HCT116 (cell line): ENCODE measurements at regions not wholly inside any gene's neighbourhood (a gene's known extent, or its start where the extent isn't known, plus 50 kb on each side); places are given as distances from the start of the nearest gene placed in this dataset.

Experiments
- ATAC-seq: fragments of 200-7000 bp; cut with Tn5 transposase; 2 replicates; pipeline ENCODE4 v1.9.1; 2020; ENCODE audit warnings: mild to moderate bottlenecking, moderate library complexity
- BruUV-seq: library from RNA; stranded (reverse); fragments of 400-500 nt; replicated peaks from 2 replicates; lab custom pipeline; 2021; lab: Mats Ljungman, UMichigan
- CTCF ChIA-PET: fragments of 300-600 bp; sonication (Branson Sonifier 250); formaldehyde crosslinking; loops from one replicate; lab custom pipeline; 2021; ENCODE audit warnings: antibody characterized with exemption; lab: Charles Lee
- POLR2A ChIA-PET: fragments of 300-600, 350-600 bp; sonication (Branson Sonifier 250); formaldehyde crosslinking; loops from one replicate; lab custom pipeline; 2021; ENCODE audit warnings: antibody characterized with exemption; lab: Charles Lee
- RAD21 ChIA-PET, 2 experiments: fragments of 300-600 bp; sonication (Branson Sonifier 250); formaldehyde crosslinking; loops; one replicate each; lab custom pipeline; 2023; ENCODE audit warnings: low total read pairs in 2 of 2; ENCODE audit not compliant: uncharacterized antibody in 2 of 2, unreplicated experiment in 2 of 2, low non-redundant PET in 1 of 2; lab: Charles Lee
- DNase-seq: peaks from one replicate; pipeline ENCODE4 v3.0.0-alpha.2; 2010; ENCODE audit warnings: low read depth, low spot score
- H2AFZ ChIP-seq: fragments of 200-600 bp; shearing (Covaris generic), sonication (generic); 2 replicates; pipeline ENCODE4 v1.6.1; 2017; ENCODE audit warnings: low read depth, mixed run types, mixed read lengths, antibody characterized with exemption, low read length; ENCODE audit not compliant: poor library complexity, severe bottlenecking
- H3K27ac ChIP-seq: 2 replicates; pipeline ENCODE4 v1.5.1; 2012; ENCODE audit warnings: low read depth, low read length
- H3K27me3 ChIP-seq: fragments of 200-600 bp; sonication (generic); 2 replicates; pipeline ENCODE4 v1.6.1; 2016; ENCODE audit warnings: mixed run types, low read length, mixed read lengths; ENCODE audit not compliant: insufficient read depth
- H3K36me3 ChIP-seq, 2 experiments: fragments of 200-500 bp in 1 of 2; fragments of 200-600 bp in 1 of 2; sonication (Bioruptor generic) in 1 of 2; sonication (generic) in 1 of 2; 2 replicates each; pipeline versions ENCODE4 v1.5.1 to v1.6.1; 2014 to 2016; ENCODE audit warnings: low read length in 2 of 2, inconsistent platforms in 1 of 2, mixed read lengths in 1 of 2, mixed run types in 1 of 2; ENCODE audit not compliant: insufficient read depth in 2 of 2, control insufficient read depth in 1 of 2
- H3K4me1 ChIP-seq, 2 experiments: fragments of 200-600 bp in 1 of 2; sonication (generic) in 1 of 2; 2 replicates each; pipeline versions ENCODE4 v1.5.1 to v1.6.1; 2012 to 2017; ENCODE audit warnings: low read length in 2 of 2, inconsistent platforms in 1 of 2, mild to moderate bottlenecking in 1 of 2, mixed read lengths in 1 of 2, mixed run types in 1 of 2, moderate library complexity in 1 of 2; ENCODE audit not compliant: insufficient read depth in 2 of 2, control insufficient read depth in 1 of 2
- H3K4me2 ChIP-seq: fragments of 200-600 bp; sonication (generic); 2 replicates; pipeline ENCODE4 v1.6.1; 2017; ENCODE audit warnings: mixed run types, low read length, mixed read lengths
- H3K4me3 ChIP-seq, 2 experiments: fragments of 200-600 bp in 1 of 2; sonication (generic) in 1 of 2; replicated peaks in 1 of 2; 2 replicates each; pipeline ENCODE4 v1.5.1; 2011 to 2016; ENCODE audit warnings: low read length in 2 of 2, control low read depth in 1 of 2, low read depth in 1 of 2, mild to moderate bottlenecking in 1 of 2, mixed read lengths in 1 of 2, mixed run types in 1 of 2
- H3K79me2 ChIP-seq: fragments of 200-600 bp; sonication (generic); 2 replicates; pipeline ENCODE4 v1.6.1; 2017; ENCODE audit warnings: mild to moderate bottlenecking, mixed run types, low read length, moderate library complexity, mixed read lengths; ENCODE audit not compliant: insufficient read depth
- H3K9ac ChIP-seq: fragments of 200-600 bp; sonication (generic); 2 replicates; pipeline ENCODE4 v1.6.1; 2016; ENCODE audit warnings: low read length, mixed read lengths
- H3K9me2 ChIP-seq: fragments of 200-600 bp; sonication (generic), shearing (Covaris generic); 2 replicates; pipeline ENCODE4 v1.6.1; 2017; ENCODE audit warnings: mixed run types, mild to moderate bottlenecking, moderate library complexity; ENCODE audit not compliant: insufficient read depth
- H3K9me3 ChIP-seq, 2 experiments: fragments of 200-500 bp in 1 of 2; fragments of 200-600 bp in 1 of 2; sonication (Bioruptor generic) in 1 of 2; sonication (generic) in 1 of 2; 2 replicates each; pipeline ENCODE4 v1.6.1; 2014 to 2017; ENCODE audit warnings: low read length in 2 of 2, mixed read lengths in 2 of 2, inconsistent platforms in 1 of 2, low read depth in 1 of 2, mild to moderate bottlenecking in 1 of 2, mixed run types in 1 of 2, moderate library complexity in 1 of 2; ENCODE audit not compliant: control insufficient read depth in 1 of 2, insufficient read depth in 1 of 2
- H4K20me1 ChIP-seq: fragments of 200-600 bp; sonication (generic), shearing (Covaris generic); 2 replicates; pipeline ENCODE4 v1.6.1; 2017; ENCODE audit warnings: mixed run types, mild to moderate bottlenecking, moderate library complexity; ENCODE audit not compliant: insufficient read depth
- ATF3 ChIP-seq: IDR thresholded peaks from 2 replicates; pipeline ENCODE4 v1.6.1; 2012
- CBX3 ChIP-seq: IDR thresholded peaks from 2 replicates; pipeline ENCODE4 v1.6.1; 2012; ENCODE audit warnings: low read depth
- CTCF ChIP-seq, 3 experiments: fragments of 200-600 bp in 1 of 3; sonication (generic) in 1 of 3; IDR thresholded peaks in 2 of 3; conservative IDR thresholded peaks in 1 of 3; 2 replicates each; pipeline ENCODE4 v1.5.1; 2012 to 2017; ENCODE audit warnings: low read depth in 2 of 3, low read length in 2 of 3, antibody characterized with exemption in 1 of 3, borderline replicate concordance in 1 of 3, control low read depth in 1 of 3, mild to moderate bottlenecking in 1 of 3, mixed read lengths in 1 of 3, mixed run types in 1 of 3, moderate library complexity in 1 of 3; ENCODE audit not compliant: insufficient read depth in 1 of 3
- ELF1 ChIP-seq: IDR thresholded peaks from 2 replicates; pipeline ENCODE4 v1.6.1; 2012; ENCODE audit warnings: low read depth, borderline replicate concordance
- EZH2 ChIP-seq: fragments of 200-600 bp; sonication (generic); IDR thresholded peaks from 2 replicates; pipeline ENCODE4 v1.6.1; 2017; ENCODE audit warnings: antibody characterized with exemption, mixed run types
- FOSL1 ChIP-seq: IDR thresholded peaks from 2 replicates; pipeline ENCODE4 v1.6.1; 2012; ENCODE audit warnings: low read depth
- JUND ChIP-seq: IDR thresholded peaks from 2 replicates; pipeline ENCODE4 v1.6.1; 2012
- POLR2AphosphoS5 ChIP-seq: IDR thresholded peaks from 2 replicates; pipeline ENCODE4 v1.6.1; 2011; ENCODE audit warnings: mild to moderate bottlenecking, low read depth, low read length, moderate library complexity
- REST ChIP-seq: IDR thresholded peaks from 2 replicates; pipeline ENCODE4 v1.6.1; 2012; ENCODE audit warnings: low read depth
- SP1 ChIP-seq: IDR thresholded peaks from 2 replicates; pipeline ENCODE4 v1.6.1; 2012; ENCODE audit warnings: low read depth
- intact Hi-C: fragments of 100-400 bp; cut with micrococcal nuclease; formaldehyde crosslinking; loops from 2 replicates; pipeline ENCODE4 v1.10.0; 2022

GRCh38 chr20:1827974-1828785 is 67.0 kb upstream of the SIRPA start:
- H3K4me1 ChIP-seq: peaks cover 9 to 36% of the 10 kb centered on the region in 2 experiments; a peak in 3 of 4 replicates
- no peaks in the 10 kb centered on the region for H3K9me3 ChIP-seq
- H4K20me1 ChIP-seq: no peaks in the 10 kb centered on the region
- H3K4me2 ChIP-seq: peak overlapping the region; percentile 47
- H3K79me2 ChIP-seq: no peaks in the 10 kb centered on the region
- H3K9me2 ChIP-seq: no peaks in the 10 kb centered on the region
- no peak for TF ChIP-seq EZH2
- no peak for TF ChIP-seq CTCF (IDR thresholded peaks at IDR 0.05 in 2 of 3, conservative IDR thresholded peaks at IDR 0.05 in 1 of 3; ENCODE audit: borderline replicate concordance in 1 of 3, insufficient read depth in 1 of 3, low read depth in 2 of 3, low read length in 2 of 3)
- no peak for TF ChIP-seq ATF3
- TF ChIP-seq ELF1: no peak
- TF ChIP-seq SP1: no peak
- no peak for TF ChIP-seq CBX3
- TF ChIP-seq JUND: peak; percentile 42; the same call in 1 of the 2 replicates
- TF ChIP-seq FOSL1: peak; percentile 40; the same call in 1 of the 2 replicates
- TF ChIP-seq POLR2AphosphoS5: peak; percentile 68
- no peak for TF ChIP-seq REST
- H3K9ac ChIP-seq: peak overlapping the region; percentile 48
- H3K36me3 ChIP-seq: no peaks in the 10 kb centered on the region
- peak; percentile 81 for ATAC-seq
- H3K4me3 ChIP-seq: peak overlapping the region; percentile 38
- POLR2A ChIA-PET: interaction anchor here (0.8 to 1.1 kb wide), 2 partner anchors 15 to 178 kb away, joined by 3 to 4 read pairs; no protein-coding TSS in a partner anchor
- no TSS peak for BruUV-seq
- intact Hi-C loops: no loop called here
- peak; percentile 24 for DNase-seq
- no peak overlapping the region for H2AFZ ChIP-seq
- H3K27me3 ChIP-seq: no peaks in the 10 kb centered on the region
- RAD21 ChIA-PET: no interaction called here
- CTCF ChIA-PET: interaction anchor here (1.2 kb wide), 1 partner anchor 26 kb away, joined by 3 read pairs; no protein-coding TSS in a partner anchor
- peak overlapping the region; percentile 28; the same call in 1 of the 2 replicates for H3K27ac ChIP-seq
